Esophagus muscularis mucosa (tissue), 4 donors: ENCODE measurements at regions not wholly inside any gene's neighbourhood (a gene's known extent, or its start where the extent isn't known, plus 50 kb on each side); places are given as distances from the start of the nearest gene placed in this dataset.

Experiments used
- EP300 ChIP-seq: sonication (generic); formaldehyde crosslinking; IDR thresholded peaks from one replicate; pipeline ENCODE4 v1.6.1; 2017; ENCODE audit warnings: antibody characterized with exemption
- POLR2A ChIP-seq: fragments of 450-650 bp; IDR thresholded peaks from one replicate; pipeline ENCODE4 v1.6.1; 2017; ENCODE audit warnings: antibody characterized with exemption, moderate library complexity, mild to moderate bottlenecking, low read depth
- POLR2AphosphoS5 ChIP-seq, 2 donors: sonication (generic); formaldehyde crosslinking; IDR thresholded peaks; one replicate each; pipeline ENCODE4 v1.6.1; 2017; ENCODE audit warnings: antibody characterized with exemption in 2 of 2
- TF ChIP-seq, protein P1 (sequence below), 3 experiments: fragments of 200-600 bp in 2 of 3; fragments of 450-650 bp in 1 of 3; sonication (generic) in 2 of 3; IDR thresholded peaks; one replicate each; pipeline ENCODE4 v1.5.1; 2017 to 2019; ENCODE audit warnings: antibody characterized with exemption in 3 of 3, mild to moderate bottlenecking in 2 of 3, moderate library complexity in 1 of 3

DNA sequence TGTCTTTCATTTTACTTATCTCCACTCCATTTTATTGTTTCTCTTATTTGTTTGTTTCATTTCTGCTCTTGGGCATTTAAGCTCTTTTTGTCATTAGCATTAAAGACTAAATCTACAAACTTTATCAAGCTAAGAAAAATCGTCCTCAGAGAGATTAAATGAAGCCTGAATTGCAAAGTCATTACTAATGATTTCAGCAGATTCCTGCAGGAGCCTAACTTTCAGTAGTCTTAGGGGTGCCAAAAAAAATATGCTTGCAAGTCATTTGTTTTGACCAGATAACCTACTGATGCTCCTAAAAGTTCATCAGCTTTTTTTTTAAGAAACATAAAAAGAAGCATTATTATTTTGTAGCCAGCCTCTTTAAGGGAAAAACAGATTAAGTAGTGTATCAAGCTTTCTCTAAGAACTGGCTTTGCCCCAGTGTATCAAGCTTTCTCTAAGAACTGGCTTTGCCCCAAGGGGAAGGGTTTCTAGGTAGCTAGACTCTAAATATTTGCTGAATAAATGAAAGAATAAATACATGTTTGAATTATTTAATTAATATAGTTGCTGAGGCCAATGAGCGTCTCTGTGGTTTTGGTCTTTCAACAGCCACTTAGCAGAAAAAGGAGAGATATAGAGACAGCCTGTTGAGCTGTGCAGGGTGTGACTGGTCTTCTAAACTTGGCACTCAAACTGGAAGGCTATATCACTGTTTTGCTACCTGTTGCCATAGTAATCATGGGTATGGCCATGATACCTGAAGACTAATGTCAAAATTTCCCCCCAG is 174.2 kb downstream of the BTC start:
- TF ChIP-seq, protein P1, sequence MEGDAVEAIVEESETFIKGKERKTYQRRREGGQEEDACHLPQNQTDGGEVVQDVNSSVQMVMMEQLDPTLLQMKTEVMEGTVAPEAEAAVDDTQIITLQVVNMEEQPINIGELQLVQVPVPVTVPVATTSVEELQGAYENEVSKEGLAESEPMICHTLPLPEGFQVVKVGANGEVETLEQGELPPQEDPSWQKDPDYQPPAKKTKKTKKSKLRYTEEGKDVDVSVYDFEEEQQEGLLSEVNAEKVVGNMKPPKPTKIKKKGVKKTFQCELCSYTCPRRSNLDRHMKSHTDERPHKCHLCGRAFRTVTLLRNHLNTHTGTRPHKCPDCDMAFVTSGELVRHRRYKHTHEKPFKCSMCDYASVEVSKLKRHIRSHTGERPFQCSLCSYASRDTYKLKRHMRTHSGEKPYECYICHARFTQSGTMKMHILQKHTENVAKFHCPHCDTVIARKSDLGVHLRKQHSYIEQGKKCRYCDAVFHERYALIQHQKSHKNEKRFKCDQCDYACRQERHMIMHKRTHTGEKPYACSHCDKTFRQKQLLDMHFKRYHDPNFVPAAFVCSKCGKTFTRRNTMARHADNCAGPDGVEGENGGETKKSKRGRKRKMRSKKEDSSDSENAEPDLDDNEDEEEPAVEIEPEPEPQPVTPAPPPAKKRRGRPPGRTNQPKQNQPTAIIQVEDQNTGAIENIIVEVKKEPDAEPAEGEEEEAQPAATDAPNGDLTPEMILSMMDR (IDR thresholded peaks at IDR 0.05) = no peak
- no peak for TF ChIP-seq POLR2A
- TF ChIP-seq POLR2AphosphoS5 (IDR thresholded peaks at IDR 0.05) = no peak
- TF ChIP-seq EP300 = no peak
